Suppressor macrophage (primary cell): ENCODE measurements at regions not wholly inside any gene's neighbourhood (a gene's known extent, or its start where the extent isn't known, plus 50 kb on each side); places are given as distances from the start of the nearest gene placed in this dataset.

Experiments used
- DNase-seq, 4 experiments: peaks; one replicate each; pipeline ENCODE4 v3.0.0-alpha.2; 2020 to 2022

DNA sequence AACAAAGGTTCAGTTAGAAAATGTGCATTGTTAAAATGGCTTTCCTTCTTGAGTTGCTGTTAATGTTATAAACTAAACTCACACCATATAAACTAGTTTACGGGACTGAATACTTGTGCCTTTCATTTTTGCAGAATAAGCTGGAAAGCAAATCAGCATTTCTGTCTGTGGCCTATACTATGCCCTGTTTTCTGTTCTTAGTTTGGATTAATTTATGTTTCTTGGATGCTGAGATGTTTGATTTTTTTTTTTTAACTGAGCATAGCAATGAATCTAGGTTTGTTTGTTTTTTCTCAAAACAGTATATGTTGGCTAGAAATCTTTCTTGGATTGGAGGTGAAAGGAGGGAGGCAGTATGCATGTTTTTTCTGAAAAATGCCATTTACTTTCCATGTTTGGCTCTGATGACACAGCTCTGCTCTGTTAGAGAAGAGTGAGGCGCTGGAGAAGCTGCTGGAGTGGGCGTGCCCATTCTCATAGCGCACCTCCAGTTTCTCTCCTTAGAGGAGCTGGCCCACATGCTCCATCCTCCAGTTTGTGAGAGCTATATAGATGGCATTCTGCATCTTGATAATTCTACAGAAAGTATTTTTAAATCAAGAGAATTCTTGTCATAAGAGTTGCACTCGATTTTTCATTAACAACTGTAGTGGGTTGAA, 423.6 kb upstream of the TPM1 start:
- DNase-seq = no peak

DNA sequence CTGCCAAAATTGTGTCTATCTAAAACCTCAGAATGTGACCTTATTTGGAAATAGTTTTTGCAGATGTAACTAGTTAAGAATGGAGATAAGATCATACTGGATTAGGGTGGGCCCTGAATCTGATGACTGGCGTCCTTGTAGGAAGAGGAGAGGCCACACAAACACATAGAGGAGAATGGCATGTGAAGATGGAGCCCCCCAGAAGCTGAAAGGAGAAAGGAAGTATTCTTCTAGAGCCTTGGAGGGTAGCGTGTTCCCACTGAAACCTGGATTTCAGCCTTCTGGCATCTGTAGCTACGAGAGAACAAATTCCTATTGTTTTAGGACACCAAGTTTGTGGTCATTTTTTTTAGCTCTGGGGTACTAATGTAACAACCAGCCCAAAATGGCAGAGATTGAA, 423.0 kb upstream of the TPM1 start:
- no peak for DNase-seq

DNA sequence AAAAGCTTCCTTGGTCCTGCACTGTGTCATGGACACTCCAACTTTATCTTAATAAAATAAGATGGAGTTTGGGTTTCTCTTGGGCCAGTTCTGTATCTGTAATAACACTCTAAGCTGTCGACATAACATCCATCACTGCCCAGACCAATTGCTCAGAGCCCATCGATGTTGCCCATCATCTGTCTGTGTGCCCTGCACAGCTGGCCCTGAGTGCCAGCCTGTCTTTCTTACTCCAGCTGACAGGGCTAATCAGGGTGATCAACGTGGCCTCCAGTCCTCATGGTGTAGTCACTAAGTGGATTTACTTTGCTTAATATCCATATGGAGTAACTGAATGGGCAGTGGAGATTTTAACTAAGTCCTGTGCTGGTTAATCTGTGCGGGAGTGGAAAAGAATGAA, 419.8 kb upstream of the TPM1 start:
- DNase-seq = no peak

DNA sequence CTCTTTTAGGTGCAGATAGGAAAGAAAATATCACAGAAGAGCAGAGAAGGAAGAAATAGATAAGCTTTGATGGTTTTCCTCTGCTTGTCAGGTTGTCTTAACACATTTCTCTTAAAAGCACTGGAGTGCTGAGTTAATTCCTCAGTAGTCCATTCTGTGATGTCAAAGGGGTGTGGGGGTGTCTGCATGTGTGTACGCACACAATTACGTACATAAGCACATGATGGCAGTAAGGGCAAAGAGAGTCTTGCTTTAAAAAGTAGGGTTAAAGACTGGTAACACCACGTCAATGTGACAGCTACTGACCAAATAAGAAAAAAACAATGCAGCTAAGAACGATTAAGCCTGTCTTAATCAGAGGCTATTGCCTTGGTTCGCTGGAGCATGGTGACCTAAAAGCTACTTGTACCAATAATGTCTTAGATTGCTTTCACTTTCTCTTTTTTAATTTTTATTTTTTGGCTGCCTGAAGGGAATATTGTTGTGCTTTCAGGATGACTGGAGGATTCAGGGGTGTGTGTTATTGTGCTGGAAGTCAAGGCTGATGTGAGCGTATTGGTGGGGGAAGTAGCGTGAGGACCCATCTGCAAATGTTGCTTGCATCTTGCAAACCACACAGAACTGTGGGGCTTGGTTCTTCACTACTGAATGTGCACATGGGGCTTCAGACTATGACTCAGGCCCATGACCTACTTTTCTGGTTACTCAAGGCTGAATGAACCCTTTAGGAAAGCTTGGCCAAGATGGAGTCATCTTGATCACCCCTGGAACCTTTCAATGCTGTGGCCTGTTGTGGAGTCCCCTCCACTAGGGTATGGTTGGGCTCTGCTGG, 417.8 kb upstream of the TPM1 start:
- peak in 2 of 4 experiments; percentile 13 to 35 for DNase-seq

DNA sequence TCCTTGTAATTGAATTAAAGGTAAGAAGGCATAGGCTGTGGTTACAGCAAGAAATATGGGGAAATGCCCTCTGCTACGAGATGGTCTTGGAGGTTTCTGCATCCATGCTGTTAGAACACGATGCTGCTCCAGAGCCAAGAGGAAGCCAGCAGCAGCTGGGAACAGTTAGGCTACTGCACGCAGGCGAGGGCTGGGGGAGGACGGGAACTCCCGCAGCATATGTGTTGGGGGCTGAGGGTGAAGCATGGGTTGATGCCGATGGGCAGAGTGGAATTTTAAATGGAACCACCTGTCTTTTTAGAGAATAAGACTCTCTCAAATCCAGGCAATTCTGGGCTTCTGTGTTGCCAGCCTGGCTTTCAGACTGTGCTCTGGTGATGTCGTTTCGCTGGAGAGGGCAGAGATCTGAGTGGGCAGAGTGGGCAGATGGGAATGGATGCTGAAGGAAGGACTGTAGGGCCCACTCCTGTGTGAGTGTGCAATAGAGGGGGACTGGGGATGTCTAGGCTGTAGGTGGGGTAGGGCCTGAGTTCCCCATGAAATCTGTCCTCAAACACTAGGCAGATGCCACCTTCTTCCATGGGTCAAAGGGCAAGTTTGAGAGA, 417.0 kb upstream of the TPM1 start:
- DNase-seq = no peak

DNA sequence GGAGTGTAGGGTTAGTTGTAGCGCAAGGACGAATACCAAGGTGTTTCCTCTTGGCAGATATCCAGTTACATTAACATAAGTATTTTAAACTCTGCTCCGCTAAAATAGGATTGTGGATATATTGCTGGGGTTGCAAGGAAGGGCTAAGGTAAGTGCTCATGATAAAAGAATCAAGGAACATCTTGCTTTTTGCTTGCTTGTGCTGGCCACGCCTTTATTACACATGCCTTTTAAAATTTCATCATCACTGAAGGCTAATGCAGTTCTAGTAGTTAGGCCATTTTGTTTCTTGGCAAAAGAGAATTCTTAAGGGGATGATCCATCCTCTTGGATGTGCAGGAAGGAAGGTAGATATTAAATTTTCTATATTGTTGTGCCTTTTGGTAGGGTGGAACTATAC, 415.6 kb upstream of the TPM1 start:
- no peak for DNase-seq

DNA sequence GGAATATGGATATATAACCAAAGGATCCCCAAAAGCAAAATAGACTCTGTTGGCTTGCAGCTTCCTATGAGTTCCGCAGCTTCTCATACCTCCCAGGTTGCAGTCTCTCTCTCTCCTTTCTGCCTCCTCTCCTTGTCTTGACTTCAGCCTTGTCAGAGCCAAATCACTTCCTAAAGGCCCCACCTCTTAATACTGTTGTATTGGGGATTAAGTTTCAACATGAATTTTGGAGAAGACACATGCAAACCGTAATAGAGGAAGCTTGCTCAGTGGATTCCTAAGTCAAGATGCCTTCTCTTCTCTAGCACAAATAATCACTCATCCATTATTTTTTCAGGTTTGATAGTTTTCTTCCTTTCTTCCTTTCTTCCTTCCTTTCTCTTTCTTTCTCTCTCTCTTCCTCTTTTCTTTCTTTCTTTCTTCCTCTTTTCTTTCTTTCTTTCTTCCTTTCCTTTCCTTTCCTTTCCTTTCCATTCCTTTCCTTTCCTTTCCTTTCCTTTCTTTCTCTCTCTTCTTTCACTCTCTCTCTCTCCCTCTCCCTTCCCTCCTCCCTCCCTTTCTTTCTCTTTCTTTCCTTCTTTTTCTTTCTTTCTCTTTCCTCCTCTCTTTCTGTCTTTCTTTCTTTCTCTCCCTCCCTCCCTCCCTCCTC, 411.3 kb upstream of the TPM1 start:
- no peak for DNase-seq

DNA sequence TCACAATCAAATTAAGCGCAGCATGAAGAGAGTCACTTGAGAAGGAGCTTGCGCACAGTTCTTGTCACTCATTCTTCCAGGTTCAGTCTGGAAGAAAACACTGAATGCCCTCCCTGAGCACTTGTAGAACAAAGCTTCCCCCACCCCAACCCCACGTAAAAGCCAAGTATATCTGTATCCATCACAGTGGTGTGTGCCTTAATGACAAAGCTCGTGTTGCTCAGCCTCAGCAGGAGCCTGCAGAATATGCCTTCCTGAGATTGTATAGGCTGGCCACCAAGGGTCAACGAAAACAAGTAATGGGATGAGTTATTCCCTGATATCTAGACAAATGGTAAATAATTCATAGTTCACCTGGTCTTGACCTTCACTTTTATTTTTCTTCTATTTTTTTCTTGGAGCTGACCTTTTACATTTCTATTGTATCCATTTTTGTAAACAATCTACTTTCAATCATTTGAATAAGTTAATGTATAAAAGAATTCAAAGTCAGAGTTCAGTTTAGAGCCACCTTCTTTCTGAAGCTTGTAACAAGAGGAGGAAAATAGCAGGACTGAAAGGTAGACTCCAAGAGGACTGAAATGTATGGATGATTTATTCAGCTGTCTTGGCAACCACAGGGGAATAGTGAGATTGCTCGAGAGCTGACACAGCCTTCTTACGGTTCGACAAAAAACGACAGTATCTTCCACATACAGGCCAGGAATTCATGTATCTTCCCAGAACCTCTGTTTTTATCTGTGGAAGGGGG, 405.5 kb upstream of the TPM1 start:
- DNase-seq = no peak

DNA sequence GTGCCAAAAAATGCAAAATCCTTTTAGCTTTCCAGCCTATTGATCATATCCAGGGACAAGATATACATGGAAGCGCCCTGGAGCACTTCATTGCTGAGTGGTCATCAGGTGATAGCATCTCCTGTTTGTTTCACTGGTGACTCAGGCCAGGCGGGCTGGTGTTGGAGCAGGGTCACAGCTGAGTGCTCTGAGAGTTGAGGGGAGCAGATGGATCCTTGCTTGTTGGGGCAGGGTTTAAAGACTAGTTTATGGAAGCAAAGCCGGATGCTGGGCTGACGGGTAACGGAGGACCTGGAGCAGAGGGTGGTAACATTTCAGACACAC, 405.0 kb upstream of the TPM1 start:
- DNase-seq = no peak

DNA sequence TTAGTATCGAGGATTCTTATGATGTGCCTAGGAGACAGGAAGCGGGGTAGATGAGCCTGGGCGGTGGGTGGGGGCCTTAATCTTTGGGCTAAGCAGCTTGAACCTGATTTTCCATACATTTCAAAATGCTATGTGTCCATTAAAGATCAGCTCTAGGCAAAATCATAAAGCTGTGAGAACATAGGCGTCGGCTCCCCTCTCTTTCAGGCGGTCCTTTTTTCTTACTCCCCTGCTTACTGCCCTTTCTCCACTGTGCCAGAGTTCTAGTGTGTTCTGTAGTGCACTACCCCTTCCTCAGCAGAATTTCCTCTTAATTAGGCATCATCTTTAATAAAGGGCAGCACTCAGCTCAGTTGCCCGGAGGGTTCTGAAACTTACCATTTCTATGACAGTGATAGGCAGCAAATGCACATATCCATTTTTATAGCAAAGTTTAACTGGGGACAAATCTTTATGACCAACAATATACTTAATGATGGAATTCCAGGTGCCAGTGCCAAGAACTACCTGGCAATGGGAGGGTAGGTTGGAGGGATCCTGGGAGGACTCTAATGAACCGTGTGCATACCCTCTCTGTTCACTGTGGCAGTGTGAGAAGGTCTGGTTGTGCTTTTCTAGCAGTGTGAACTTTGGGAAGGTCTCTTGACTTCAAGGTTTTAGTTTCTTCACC, 404.5 kb upstream of the TPM1 start:
- DNase-seq = no peak

DNA sequence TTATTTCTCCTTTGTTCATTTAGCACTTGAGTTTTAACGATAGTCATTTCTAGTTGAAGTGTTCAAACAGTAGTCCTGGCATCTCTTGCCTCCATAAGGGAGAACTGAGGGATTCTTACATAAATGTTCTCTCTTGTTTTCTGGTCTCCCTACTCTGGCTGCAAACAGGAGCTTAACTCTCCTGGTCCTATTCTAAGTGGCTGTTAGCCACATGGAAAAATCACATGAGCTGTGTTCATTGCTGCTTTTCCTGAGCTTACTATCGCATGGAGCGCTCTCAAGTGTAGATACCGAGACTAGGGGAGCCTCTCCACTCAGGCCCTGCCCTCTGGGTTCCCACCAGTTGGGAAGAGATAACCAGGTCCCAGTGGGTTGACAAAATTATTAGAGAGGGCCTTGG, 403.1 kb upstream of the TPM1 start:
- no peak for DNase-seq

DNA sequence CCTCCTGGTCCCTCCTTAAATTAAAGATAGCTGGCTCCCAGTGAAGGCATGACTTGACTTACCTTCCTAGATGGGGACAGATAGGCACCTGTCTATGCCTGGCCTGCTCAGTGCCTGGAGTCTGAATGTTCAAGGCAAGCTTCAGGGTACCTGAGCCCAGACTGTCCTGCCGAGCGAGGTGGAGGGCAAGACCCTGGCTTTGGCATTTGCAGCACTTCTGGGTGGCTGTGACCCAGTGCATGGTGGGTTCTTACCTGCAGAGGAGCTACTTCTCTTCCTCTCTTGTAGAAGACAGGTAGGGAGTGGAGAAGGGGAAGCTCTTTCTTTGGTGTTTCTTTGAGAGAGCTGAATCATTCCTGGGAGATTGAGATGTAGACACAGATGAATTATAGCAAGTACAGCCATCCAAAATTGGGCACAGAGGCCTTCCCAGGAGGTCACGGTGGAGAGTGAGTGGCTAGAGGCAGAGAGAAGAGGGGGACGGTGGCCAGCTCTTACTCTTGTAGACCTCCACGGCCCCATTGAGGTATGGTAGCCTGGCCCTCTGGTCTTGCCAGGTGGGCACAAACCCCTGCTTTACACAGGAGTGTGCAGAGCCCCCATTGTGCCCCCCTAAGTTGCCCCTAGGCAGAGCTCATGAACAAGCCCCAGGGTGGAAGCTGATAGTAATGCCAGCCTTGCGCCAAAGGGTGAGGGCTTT, 402.5 kb upstream of the TPM1 start:
- DNase-seq = no peak

DNA sequence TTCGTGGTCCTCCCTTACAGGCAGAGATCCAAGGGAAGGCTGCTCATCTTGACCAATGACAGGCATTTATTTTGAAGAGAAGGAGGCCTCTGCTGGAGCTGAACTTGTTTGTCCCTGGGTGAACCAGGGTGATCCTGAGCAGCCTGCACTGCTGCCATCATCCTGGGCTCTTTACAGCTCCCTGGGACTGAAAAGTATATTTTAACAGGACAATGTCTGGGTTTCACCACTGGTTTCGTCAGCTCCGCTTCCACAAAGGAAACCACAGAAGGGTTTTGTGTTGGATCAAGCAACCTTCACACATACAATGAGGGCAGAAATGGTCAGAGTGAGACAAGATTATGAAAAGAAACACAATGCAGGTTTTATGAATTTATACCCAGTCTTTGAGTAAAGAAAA, 400.7 kb upstream of the TPM1 start:
- peak; percentile 32 to 52 (median 42) for DNase-seq

DNA sequence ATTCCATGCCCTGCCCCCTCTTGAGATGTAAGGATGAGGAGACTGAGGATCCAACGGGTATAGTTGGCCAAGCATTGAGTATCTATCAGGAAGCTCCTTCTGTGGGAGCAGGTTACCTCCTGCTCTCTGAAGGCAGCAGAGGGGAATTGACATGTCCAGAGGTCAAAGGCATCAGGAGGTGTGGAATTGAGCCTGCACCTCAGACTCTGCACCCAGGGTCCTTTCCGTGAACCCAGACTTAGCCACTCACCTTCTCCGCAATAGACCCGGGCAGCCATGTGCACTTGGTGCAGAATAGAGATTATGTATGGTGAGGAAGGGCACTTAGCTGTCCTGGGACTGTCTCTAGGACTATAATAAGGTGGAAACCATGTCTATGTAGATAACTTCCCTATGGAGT, 399.0 kb upstream of the TPM1 start:
- no peak for DNase-seq

DNA sequence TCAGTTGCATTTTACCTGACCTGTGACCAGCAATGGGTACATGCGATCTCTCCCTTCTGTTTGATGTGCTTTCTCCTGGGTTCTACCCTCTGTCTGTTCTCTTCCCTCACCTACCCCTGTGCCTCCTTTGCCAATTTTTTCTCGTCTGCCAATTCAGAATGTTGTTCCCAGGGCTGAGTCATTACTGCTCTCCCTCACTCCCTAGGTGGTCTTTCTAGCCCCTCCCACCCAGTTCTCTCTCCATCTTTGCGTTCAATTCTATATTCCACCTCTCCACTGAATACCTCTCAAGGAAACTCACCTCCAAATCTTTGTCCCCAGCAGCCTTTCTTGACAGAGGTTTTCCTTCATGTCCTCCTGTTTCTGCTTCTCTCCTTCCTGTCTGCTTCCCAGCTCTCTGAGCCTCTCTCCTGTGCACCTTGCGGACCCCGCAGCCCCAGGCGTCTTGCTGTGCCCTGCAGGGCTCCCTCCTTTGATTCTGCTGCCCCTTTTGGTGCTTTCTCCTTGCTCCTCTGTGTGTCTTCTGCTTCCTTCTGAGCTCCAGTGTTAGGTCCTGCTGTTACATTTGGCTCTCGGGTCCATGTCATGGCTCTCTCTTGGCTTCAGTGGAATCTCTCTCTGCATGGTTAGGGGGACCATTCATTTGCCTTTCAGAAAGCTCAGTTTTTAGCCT, 398.2 kb upstream of the TPM1 start:
- DNase-seq = no peak

DNA sequence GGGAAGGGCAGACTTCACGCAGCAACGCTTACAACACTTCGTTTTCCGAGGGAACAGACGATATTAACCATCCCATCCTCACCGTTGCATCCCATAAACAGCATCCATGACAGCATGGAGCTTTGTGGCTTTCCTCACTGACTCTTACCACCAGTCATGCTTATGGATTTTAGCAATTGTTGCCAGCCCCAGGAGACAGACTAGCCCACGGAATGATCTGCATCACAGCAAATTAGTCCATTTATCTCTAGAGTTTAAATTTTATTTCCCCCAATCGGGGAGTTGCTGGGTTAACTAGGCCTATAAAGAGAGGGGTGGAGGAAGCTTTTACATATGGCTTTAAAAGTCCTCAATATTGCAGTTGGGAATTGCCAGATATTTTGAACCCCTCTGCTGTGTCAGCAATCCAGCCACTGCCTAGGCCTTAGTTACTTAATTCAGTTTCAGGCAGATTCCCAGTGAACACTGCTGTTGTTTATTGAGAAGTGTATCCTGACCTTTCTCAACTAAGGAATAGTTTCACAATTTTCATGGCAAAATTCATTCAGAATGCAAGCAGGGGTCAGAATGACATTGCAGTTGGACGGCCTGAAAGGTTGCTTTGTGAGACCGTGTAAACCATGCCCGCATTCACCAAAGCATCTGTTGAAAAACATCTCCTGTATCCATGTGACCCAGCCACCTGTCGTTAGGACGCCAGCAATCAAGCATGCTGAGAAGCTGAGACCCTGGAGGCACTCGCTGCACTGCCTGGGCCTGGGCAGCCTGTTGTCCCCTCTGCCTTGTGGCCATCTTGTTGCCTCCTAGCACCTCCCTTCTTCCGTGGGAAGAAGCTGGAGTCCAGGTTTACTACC, 397.4 kb upstream of the TPM1 start:
- no peak for DNase-seq

DNA sequence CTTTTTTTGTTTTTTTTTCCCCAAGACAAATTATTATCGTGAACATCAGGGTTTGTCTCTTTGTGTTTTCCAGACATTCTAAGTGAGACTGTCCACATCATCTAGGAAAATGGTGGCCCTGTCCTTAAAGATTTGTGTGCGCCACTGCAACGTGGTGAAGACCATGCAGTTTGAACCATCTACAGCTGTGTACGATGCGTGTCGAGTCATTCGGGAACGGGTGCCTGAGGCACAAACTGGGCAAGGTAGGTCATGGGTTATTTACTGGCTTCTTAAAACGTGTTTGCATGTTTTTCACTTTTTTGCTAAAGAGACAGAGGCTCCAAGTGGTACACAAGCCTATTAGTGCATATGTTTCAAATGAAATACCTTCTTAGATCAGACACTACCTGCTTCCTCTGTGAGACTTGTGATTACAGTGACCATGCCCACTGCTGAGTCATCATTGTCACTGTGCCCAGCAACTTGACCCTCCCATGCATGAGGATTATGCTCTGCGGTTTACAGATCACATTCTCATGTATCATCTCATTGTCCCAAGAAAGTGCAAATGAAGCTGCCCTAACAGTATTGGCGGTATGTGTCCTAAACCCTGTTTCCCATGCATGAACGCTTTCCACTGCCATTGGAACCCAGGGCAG, 395.2 kb upstream of the TPM1 start:
- peak; percentile 69 to 87 (median 76) for DNase-seq

DNA sequence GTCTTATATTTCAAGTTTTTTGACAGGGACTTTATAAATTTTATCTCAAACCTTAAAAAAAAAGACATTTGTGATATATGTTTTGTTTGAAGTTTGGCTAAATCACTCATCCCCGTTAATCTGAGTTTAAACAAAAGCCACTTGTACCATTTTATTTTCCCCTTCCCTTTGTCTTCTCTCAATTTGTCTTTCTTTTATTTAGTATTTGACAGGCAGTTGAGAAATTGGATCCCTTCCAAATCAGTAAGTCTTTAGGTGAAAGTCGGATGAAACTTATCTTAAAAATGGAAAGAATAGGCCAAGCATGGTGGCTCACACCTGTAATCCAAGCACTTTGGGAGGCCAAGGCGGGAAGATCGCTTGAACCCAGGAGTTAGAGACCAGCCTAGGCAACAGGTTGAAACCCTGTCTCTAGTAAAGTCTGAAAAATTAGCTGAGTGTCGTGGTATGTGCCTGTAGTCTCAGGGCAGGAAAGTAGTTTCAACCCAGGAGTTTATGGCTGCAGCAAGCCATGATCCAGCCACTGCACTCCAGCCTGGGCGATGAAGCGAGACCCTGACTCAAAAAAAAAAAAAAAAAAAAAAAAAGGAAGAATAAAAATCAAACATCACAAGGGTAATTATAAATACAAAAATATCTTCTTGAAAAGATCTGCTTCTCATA, 394.6 kb upstream of the TPM1 start:
- DNase-seq = no peak

DNA sequence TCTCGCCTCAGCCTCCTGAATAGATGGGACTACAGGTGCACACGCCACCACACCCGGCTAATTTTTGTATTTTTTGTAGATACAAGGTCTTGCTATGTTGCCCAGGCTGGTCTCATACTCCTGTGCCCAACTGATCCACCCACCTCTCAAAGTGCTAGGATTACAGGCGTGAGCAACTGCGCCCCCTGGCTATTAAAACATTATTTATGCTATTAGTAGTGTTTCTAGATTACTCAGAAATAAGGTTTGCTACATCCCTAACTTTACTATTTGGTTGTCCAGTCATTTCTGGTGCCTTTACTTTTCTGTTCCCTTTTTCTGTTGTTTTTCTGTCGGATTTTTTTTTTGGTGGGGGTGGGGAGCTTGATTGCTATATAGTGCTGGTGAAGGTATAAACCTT, 393.6 kb upstream of the TPM1 start:
- DNase-seq = peak; percentile 33 to 52 (median 45)
